HepG2 (cell line): ENCODE measurements at regions not wholly inside any gene's neighbourhood (a gene's known extent, or its start where the extent isn't known, plus 50 kb on each side); places are given as distances from the start of the nearest gene placed in this dataset.

ENCODE experiments used
- ATAC-seq: fragments of 200-7000 bp; cut with Tn5 transposase; 3 replicates; pipeline ENCODE4 v1.9.1; 2020; ENCODE audit warnings: mild to moderate bottlenecking, moderate library complexity
- BruUV-seq: library from RNA; stranded (reverse); fragments of 400-500 nt; replicated peaks from 2 replicates; lab custom pipeline; 2021; lab: Mats Ljungman, UMichigan
- CTCF ChIA-PET: fragments of 300-600 bp; formaldehyde crosslinking; extraction: SDS; loops from one replicate; lab custom pipeline; 2021; ENCODE audit warnings: low total read pairs, inconsistent platforms, low intra/inter-chr PET ratio; lab: Yijun Ruan, JAX
- POLR2A ChIA-PET: fragments of 350-600 bp; sonication (Branson Sonifier 250); formaldehyde crosslinking; loops from one replicate; lab custom pipeline; 2020; ENCODE audit warnings: antibody characterized with exemption, inconsistent platforms; lab: Yijun Ruan, JAX
- DNase-seq: peaks from one replicate; pipeline ENCODE4 v3.0.0-alpha.2; 2015; ENCODE audit warnings: low spot score
- FAIRE-seq: peaks from 3 replicates; lab custom pipeline; 2011; peaks lifted over from hg19 to GRCh38; lab: Jason Lieb, UNC
- H2AFZ ChIP-seq: one replicate; pipeline ENCODE4 v1.6.1; 2011; ENCODE audit warnings: low read length, inconsistent platforms
- H3K27ac ChIP-seq: fragments of 300-600 bp; 3 replicates; pipeline ENCODE4 v1.8.0; 2011; ENCODE audit warnings: mixed run types, mild to moderate bottlenecking, mixed read lengths, low read length, inconsistent platforms; ENCODE audit not compliant: insufficient read depth; ENCODE audit errors: extremely low read length
- H3K27me3 ChIP-seq, 2 experiments: fragments of 200-600 bp in 1 of 2; 2 replicates in 1 of 2; 3 replicates in 1 of 2; pipeline versions ENCODE4 v1.6.0 to v1.8.0; 2011; ENCODE audit warnings: low read length in 2 of 2, mild to moderate bottlenecking in 2 of 2, moderate library complexity in 2 of 2, inconsistent platforms in 1 of 2; ENCODE audit not compliant: insufficient read depth in 2 of 2, control insufficient read depth in 1 of 2
- H3K36me3 ChIP-seq, 2 experiments: fragments of 200-600 bp in 1 of 2; replicated peaks in 1 of 2; 2 replicates in 1 of 2; 3 replicates in 1 of 2; pipeline versions ENCODE4 v1.5.1 to v1.8.0; 2011; ENCODE audit warnings: low read length in 2 of 2, inconsistent platforms in 1 of 2; ENCODE audit not compliant: insufficient read depth in 2 of 2, control insufficient read depth in 1 of 2
- H3K4me1 ChIP-seq: 2 replicates; pipeline ENCODE4 v1.5.1; 2012; ENCODE audit warnings: low read length, inconsistent platforms; ENCODE audit not compliant: insufficient read depth
- H3K4me2 ChIP-seq: 2 replicates; pipeline ENCODE4 v1.6.0; 2011; ENCODE audit warnings: low read depth, low read length, inconsistent platforms
- H3K4me3 ChIP-seq, 3 experiments: fragments of 200-600 bp in 1 of 3; sonication (generic), shearing (Covaris generic) in 1 of 3; replicated peaks in 1 of 3; 2 replicates each; pipeline ENCODE4 v1.5.1; 2011 to 2016; ENCODE audit warnings: low read length in 3 of 3, inconsistent platforms in 2 of 3, low read depth in 2 of 3, mild to moderate bottlenecking in 2 of 3, control low read depth in 1 of 3, mixed read lengths in 1 of 3; ENCODE audit not compliant: insufficient read depth in 1 of 3
- H3K79me2 ChIP-seq: one replicate; pipeline ENCODE4 v1.6.1; 2011; ENCODE audit warnings: low read length, inconsistent platforms; ENCODE audit not compliant: insufficient read depth
- H3K9ac ChIP-seq: 2 replicates; pipeline ENCODE4 v1.6.0; 2011; ENCODE audit warnings: mild to moderate bottlenecking, low read depth, low read length, inconsistent platforms; ENCODE audit not compliant: insufficient read depth
- H3K9me3 ChIP-seq: 2 replicates; pipeline ENCODE4 v1.5.1; 2012; ENCODE audit warnings: mild to moderate bottlenecking, low read length
- H4K20me1 ChIP-seq: 2 replicates; pipeline ENCODE4 v1.6.0; 2011; ENCODE audit warnings: inconsistent platforms, mild to moderate bottlenecking, low read length, moderate library complexity; ENCODE audit not compliant: insufficient read depth
- MYC ChIP-seq: sonication (generic); formaldehyde crosslinking; IDR thresholded peaks from 2 replicates; pipeline ENCODE4 v1.9.0; 2021; ENCODE audit warnings: missing genetic modification reagents, borderline replicate concordance
- PRMT3 ChIP-seq: sonication (generic); formaldehyde crosslinking; IDR thresholded peaks from 2 replicates; pipeline ENCODE4 v1.8.1; 2022; ENCODE audit warnings: low read depth, mild to moderate bottlenecking, moderate library complexity, missing genetic modification reagents, borderline replicate concordance
- SNAPC2 ChIP-seq: sonication (generic); formaldehyde crosslinking; IDR thresholded peaks from 2 replicates; pipeline ENCODE4 v1.8.1; 2022; ENCODE audit warnings: mild to moderate bottlenecking, missing genetic modification reagents
- SOX6 ChIP-seq, 2 experiments: fragments of 450-650 bp in 1 of 2; sonication (generic) in 1 of 2; formaldehyde crosslinking in 1 of 2; IDR thresholded peaks; 2 replicates each; pipeline versions ENCODE4 v1.4.0 to v1.6.1; 2017 to 2020; ENCODE audit warnings: antibody characterized with exemption in 1 of 2, mild to moderate bottlenecking in 1 of 2, missing genetic modification reagents in 1 of 2
- ZNF230 ChIP-seq: sonication (generic); formaldehyde crosslinking; IDR thresholded peaks from 2 replicates; pipeline ENCODE4 v1.4.0; 2020; ENCODE audit warnings: mild to moderate bottlenecking, missing genetic modification reagents
- ZNF652 ChIP-seq: IDR thresholded peaks from 2 replicates; pipeline ENCODE4 v1.6.1; 2016; ENCODE audit warnings: low read depth, borderline replicate concordance
- ZNF75D ChIP-seq: sonication (generic); formaldehyde crosslinking; IDR thresholded peaks from 2 replicates; pipeline ENCODE4 v1.8.1; 2023; ENCODE audit warnings: missing genetic modification reagents, mild to moderate bottlenecking, borderline replicate concordance
- ZNF781 ChIP-seq: sonication (generic); formaldehyde crosslinking; IDR thresholded peaks from 2 replicates; pipeline ENCODE4 v1.5.1; 2020; ENCODE audit warnings: borderline replicate concordance, mild to moderate bottlenecking, missing genetic modification reagents; ENCODE audit errors: not compliant biosample characterization
- ZNF816 ChIP-seq: sonication (generic); formaldehyde crosslinking; IDR thresholded peaks from 2 replicates; pipeline ENCODE4 v1.8.0; 2022; ENCODE audit warnings: missing genetic modification reagents, mild to moderate bottlenecking, borderline replicate concordance
- WGBS: methylation state at CpG from one replicate; pipeline ENCODE4 v1.1.6; 2017; ENCODE audit warnings: low lambda C conversion rate; 5-methylcytosine and 5-hydroxymethylcytosine counted together
- in situ Hi-C: cut with HindIII; loops from 2 replicates; pipeline ENCODE4 v1.10.0; 2017; ENCODE audit warnings: low pct_unique_long_range_greater_than_20kb; ENCODE audit not compliant: extremely low pct_ligation_motif_present
- intact Hi-C: fragments of 100-400 bp; cut with micrococcal nuclease; formaldehyde crosslinking; loops from one replicate; pipeline ENCODE4 v1.10.0; 2022; ENCODE audit not compliant: unreplicated experiment
- TF ChIP-seq, protein P1 (sequence below): sonication (generic); formaldehyde crosslinking; IDR thresholded peaks from 2 replicates; pipeline ENCODE4 v1.4.0; 2020; ENCODE audit warnings: missing genetic modification reagents, low read depth, mild to moderate bottlenecking, borderline replicate concordance
- TF ChIP-seq, protein P2 (sequence below): sonication (generic); formaldehyde crosslinking; IDR thresholded peaks from 2 replicates; pipeline ENCODE4 v1.8.0; 2022; ENCODE audit warnings: missing genetic modification reagents, mild to moderate bottlenecking, borderline replicate concordance
- TF ChIP-seq, protein P3 (sequence below): sonication (generic); formaldehyde crosslinking; IDR thresholded peaks from 2 replicates; pipeline ENCODE4 v1.5.1; 2020; ENCODE audit warnings: mild to moderate bottlenecking, missing genetic modification reagents, moderate library complexity
- TF ChIP-seq, protein P4 (sequence below): sonication (generic); formaldehyde crosslinking; IDR thresholded peaks from 2 replicates; pipeline ENCODE4 v1.5.1; 2020; ENCODE audit warnings: missing genetic modification reagents, mild to moderate bottlenecking, borderline replicate concordance
- TF ChIP-seq, protein P5 (sequence below): IDR thresholded peaks from 2 replicates; pipeline ENCODE4 v1.6.1; 2012; ENCODE audit warnings: low read length, improper control_type of control experiment

DNA sequence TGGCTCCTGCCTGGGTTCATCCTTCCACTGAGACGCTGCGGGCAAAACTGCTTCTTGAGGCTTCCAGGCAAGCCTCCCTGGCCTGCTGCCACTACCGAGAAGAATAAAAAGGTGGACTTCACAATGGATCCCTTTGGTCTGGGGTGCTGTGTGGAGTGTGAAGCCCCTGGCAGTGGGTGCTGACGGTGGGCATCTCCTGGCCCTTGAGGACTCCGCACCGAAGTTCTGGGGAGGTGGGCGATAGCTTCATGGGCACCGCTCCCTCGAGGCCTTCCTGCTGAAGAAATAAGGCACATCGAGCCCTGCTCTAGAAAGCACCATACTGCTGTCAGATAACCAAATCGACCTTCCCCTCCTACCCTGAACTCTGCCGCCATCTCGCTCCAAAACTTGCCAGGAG, 106.6 kb upstream of the CTBP2 start:
- in situ Hi-C loops, result no loop called here
- ATAC-seq, result no peak
- Histone ChIP-seq H3K4me1 (no peaks in the 10 kb centered on the region), H3K36me3 (no peaks in the 10 kb centered on the region), H3K79me2 (no peaks in the 10 kb centered on the region), H3K4me2 (no peak overlapping the region), H3K27me3 (peaks cover 3 to 15% of the 10 kb centered on the region in 2 experiments; a peak in 3 of 5 replicates), H3K4me3 (no peak overlapping the region), H4K20me1 (no peaks in the 10 kb centered on the region), H2AFZ (no peak overlapping the region), H3K9me3 (no peaks in the 10 kb centered on the region), H3K9ac (no peak overlapping the region), H3K27ac (no peak overlapping the region)
- DNase-seq, result no peak
- intact Hi-C loops, result no loop called here
- ChIA-PET POLR2A (no interaction called here), CTCF (no interaction called here)
- BruUV-seq, result no TSS peak
- WGBS, result 31% methylated on average over 6 of the region's 13 CpGs
- no peak for FAIRE-seq
- TF ChIP-seq ZNF816 (CRISPR knock-in tag) (no peak), SOX6 (IDR thresholded peaks at IDR 0.05) (no peak), SOX6 (CRISPR knock-in tag; IDR thresholded peaks at IDR 0.05) (no peak), ZNF781 (CRISPR knock-in tag) (no peak), PRMT3 (CRISPR knock-in tag) (no peak), SNAPC2 (no peak), ZNF75D (CRISPR knock-in tag) (no peak), ZNF230 (CRISPR knock-in tag) (no peak), MYC (no peak), ZNF652 (no peak)
- TF ChIP-seq, protein P1, sequence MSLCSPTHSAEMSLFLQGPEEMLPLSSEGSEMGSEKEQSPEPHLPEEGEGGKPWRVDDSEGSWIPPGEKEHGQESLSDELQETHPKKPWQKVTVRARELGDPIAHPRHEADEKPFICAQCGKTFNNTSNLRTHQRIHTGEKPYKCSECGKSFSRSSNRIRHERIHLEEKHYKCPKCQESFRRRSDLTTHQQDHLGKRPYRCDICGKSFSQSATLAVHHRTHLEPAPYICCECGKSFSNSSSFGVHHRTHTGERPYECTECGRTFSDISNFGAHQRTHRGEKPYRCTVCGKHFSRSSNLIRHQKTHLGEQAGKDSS, result no peak
- TF ChIP-seq, protein P2, sequence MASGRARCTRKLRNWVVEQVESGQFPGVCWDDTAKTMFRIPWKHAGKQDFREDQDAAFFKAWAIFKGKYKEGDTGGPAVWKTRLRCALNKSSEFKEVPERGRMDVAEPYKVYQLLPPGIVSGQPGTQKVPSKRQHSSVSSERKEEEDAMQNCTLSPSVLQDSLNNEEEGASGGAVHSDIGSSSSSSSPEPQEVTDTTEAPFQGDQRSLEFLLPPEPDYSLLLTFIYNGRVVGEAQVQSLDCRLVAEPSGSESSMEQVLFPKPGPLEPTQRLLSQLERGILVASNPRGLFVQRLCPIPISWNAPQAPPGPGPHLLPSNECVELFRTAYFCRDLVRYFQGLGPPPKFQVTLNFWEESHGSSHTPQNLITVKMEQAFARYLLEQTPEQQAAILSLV (CRISPR knock-in tag), result no peak
- TF ChIP-seq, protein P3, sequence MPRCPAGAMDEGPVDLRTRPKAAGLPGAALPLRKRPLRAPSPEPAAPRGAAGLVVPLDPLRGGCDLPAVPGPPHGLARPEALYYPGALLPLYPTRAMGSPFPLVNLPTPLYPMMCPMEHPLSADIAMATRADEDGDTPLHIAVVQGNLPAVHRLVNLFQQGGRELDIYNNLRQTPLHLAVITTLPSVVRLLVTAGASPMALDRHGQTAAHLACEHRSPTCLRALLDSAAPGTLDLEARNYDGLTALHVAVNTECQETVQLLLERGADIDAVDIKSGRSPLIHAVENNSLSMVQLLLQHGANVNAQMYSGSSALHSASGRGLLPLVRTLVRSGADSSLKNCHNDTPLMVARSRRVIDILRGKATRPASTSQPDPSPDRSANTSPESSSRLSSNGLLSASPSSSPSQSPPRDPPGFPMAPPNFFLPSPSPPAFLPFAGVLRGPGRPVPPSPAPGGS (CRISPR knock-in tag), result no peak
- TF ChIP-seq, protein P4, sequence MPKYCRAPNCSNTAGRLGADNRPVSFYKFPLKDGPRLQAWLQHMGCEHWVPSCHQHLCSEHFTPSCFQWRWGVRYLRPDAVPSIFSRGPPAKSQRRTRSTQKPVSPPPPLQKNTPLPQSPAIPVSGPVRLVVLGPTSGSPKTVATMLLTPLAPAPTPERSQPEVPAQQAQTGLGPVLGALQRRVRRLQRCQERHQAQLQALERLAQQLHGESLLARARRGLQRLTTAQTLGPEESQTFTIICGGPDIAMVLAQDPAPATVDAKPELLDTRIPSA (CRISPR knock-in tag), result no peak
- TF ChIP-seq, protein P5, sequence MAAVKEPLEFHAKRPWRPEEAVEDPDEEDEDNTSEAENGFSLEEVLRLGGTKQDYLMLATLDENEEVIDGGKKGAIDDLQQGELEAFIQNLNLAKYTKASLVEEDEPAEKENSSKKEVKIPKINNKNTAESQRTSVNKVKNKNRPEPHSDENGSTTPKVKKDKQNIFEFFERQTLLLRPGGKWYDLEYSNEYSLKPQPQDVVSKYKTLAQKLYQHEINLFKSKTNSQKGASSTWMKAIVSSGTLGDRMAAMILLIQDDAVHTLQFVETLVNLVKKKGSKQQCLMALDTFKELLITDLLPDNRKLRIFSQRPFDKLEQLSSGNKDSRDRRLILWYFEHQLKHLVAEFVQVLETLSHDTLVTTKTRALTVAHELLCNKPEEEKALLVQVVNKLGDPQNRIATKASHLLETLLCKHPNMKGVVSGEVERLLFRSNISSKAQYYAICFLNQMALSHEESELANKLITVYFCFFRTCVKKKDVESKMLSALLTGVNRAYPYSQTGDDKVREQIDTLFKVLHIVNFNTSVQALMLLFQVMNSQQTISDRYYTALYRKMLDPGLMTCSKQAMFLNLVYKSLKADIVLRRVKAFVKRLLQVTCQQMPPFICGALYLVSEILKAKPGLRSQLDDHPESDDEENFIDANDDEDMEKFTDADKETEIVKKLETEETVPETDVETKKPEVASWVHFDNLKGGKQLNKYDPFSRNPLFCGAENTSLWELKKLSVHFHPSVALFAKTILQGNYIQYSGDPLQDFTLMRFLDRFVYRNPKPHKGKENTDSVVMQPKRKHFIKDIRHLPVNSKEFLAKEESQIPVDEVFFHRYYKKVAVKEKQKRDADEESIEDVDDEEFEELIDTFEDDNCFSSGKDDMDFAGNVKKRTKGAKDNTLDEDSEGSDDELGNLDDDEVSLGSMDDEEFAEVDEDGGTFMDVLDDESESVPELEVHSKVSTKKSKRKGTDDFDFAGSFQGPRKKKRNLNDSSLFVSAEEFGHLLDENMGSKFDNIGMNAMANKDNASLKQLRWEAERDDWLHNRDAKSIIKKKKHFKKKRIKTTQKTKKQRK, result no peak
